OCI-LY7 (cell line): ENCODE measurements at regions not wholly inside any gene's neighbourhood (a gene's known extent, or its start where the extent isn't known, plus 50 kb on each side); places are given as distances from the start of the nearest gene placed in this dataset.

ENCODE experiments used
- EZH2phosphoT487 ChIP-seq: fragments of 200-600 bp; sonication (generic); IDR thresholded peaks from 2 replicates; pipeline ENCODE4 v1.6.1; 2018; ENCODE audit warnings: low read depth, borderline replicate concordance, mild to moderate bottlenecking, mixed run types, antibody characterized with exemption, low read length, moderate library complexity, mixed read lengths
- TF ChIP-seq, protein P1 (sequence below): fragments of 200-600 bp; sonication (generic); conservative IDR thresholded peaks from 2 replicates; pipeline ENCODE4 v1.5.1; 2014; ENCODE audit warnings: mild to moderate bottlenecking, antibody characterized with exemption, low read length, moderate library complexity, mixed read lengths

DNA sequence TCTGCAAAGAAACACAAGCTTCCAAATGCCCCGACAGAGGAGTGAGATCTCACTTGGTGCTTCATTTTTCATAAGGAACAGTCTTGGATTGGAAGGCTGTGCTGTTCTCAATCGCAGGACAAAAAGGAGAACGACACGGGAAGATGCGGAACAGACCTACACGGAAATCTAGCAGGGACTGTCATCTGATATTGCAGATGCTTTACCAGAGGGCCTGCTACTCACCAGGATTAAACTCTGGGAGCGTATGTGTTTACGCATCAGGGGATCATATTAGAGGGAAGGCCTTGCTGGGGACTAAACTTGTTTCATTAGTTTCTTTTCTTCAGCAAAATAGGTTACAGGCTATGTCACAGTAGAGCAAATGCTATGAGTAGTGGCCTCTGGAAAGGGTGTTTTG is 82.8 kb upstream of the EEPD1 start:
- TF ChIP-seq, protein P1, sequence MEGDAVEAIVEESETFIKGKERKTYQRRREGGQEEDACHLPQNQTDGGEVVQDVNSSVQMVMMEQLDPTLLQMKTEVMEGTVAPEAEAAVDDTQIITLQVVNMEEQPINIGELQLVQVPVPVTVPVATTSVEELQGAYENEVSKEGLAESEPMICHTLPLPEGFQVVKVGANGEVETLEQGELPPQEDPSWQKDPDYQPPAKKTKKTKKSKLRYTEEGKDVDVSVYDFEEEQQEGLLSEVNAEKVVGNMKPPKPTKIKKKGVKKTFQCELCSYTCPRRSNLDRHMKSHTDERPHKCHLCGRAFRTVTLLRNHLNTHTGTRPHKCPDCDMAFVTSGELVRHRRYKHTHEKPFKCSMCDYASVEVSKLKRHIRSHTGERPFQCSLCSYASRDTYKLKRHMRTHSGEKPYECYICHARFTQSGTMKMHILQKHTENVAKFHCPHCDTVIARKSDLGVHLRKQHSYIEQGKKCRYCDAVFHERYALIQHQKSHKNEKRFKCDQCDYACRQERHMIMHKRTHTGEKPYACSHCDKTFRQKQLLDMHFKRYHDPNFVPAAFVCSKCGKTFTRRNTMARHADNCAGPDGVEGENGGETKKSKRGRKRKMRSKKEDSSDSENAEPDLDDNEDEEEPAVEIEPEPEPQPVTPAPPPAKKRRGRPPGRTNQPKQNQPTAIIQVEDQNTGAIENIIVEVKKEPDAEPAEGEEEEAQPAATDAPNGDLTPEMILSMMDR: no peak
- TF ChIP-seq EZH2phosphoT487: no peak
